ENCODE measurements at regions not wholly inside any gene's neighbourhood (a gene's known extent, or its start where the extent isn't known, plus 50 kb on each side); places are given as distances from the start of the nearest gene placed in this dataset.

- TF ChIP-seq POLR2AphosphoS5 (IDR thresholded peaks at IDR 0.05; ENCODE audit: low read depth, low read length): no peak
- no peak for TF ChIP-seq TEAD4 (IDR thresholded peaks at IDR 0.05; ENCODE audit: low read depth, low read length)
- TF ChIP-seq, protein P1, sequence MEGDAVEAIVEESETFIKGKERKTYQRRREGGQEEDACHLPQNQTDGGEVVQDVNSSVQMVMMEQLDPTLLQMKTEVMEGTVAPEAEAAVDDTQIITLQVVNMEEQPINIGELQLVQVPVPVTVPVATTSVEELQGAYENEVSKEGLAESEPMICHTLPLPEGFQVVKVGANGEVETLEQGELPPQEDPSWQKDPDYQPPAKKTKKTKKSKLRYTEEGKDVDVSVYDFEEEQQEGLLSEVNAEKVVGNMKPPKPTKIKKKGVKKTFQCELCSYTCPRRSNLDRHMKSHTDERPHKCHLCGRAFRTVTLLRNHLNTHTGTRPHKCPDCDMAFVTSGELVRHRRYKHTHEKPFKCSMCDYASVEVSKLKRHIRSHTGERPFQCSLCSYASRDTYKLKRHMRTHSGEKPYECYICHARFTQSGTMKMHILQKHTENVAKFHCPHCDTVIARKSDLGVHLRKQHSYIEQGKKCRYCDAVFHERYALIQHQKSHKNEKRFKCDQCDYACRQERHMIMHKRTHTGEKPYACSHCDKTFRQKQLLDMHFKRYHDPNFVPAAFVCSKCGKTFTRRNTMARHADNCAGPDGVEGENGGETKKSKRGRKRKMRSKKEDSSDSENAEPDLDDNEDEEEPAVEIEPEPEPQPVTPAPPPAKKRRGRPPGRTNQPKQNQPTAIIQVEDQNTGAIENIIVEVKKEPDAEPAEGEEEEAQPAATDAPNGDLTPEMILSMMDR (IDR thresholded peaks at IDR 0.05; ENCODE audit: control extremely low read depth in 1 of 3, insufficient read depth in 1 of 3, low read depth in 1 of 3, low read length in 3 of 3): no peak
- TF ChIP-seq TAF1 (IDR thresholded peaks at IDR 0.05; ENCODE audit: low read depth, low read length): no peak
- TF ChIP-seq MAFK (IDR thresholded peaks at IDR 0.05; ENCODE audit: low read depth, low read length): no peak
- no peak for TF ChIP-seq EP300 (IDR thresholded peaks at IDR 0.05; ENCODE audit: borderline replicate concordance in 1 of 2, low read depth in 2 of 2, low read length in 2 of 2)
- TF ChIP-seq EZH2 (IDR thresholded peaks at IDR 0.05; ENCODE audit: low read depth, low read length, severe bottlenecking): no peak
- no peak for TF ChIP-seq SAP30 (IDR thresholded peaks at IDR 0.05; ENCODE audit: insufficient read depth, insufficient replicate concordance, low read length)
- no peak for TF ChIP-seq GABPA (IDR thresholded peaks at IDR 0.05; ENCODE audit: borderline replicate concordance, insufficient read depth, low read length)
Measured at GRCh38 chr6:103505155-103505518, 1354.6 kb downstream of the HACE1 start.

Data from H1 (cell line).